ENCODE measurements at regions not wholly inside any gene's neighbourhood (a gene's known extent, or its start where the extent isn't known, plus 50 kb on each side); places are given as distances from the start of the nearest gene placed in this dataset.

- H3K27ac ChIP-seq (ENCODE audit: low read depth, low read length) = no peak overlapping the region
- no peak overlapping the region for H2AFZ ChIP-seq (ENCODE audit: low read depth, low read length, severe bottlenecking)
- no peak overlapping the region for H3K4me3 ChIP-seq (ENCODE audit: insufficient read depth, low read length, poor library complexity, severe bottlenecking)
- no peak overlapping the region for H3K4me2 ChIP-seq (ENCODE audit: low read depth, low read length, poor library complexity, severe bottlenecking)
- H3F3A ChIP-seq (ENCODE audit: insufficient read depth) = no peaks in the 10 kb centered on the region
- no peaks in the 10 kb centered on the region for H3K27me3 ChIP-seq (ENCODE audit: low read length)
- H4K20me1 ChIP-seq (ENCODE audit: low read depth, low read length) = no peaks in the 10 kb centered on the region
- no peaks in the 10 kb centered on the region for H3K9me2 ChIP-seq (replicated peaks; ENCODE audit: insufficient read depth, low read length)
- H3K9me3 ChIP-seq (ENCODE audit: insufficient read depth, low read length) = no peaks in the 10 kb centered on the region
- no peak overlapping the region for H3K9ac ChIP-seq (ENCODE audit: low read length)
- no peaks in the 10 kb centered on the region for H3K79me2 ChIP-seq (ENCODE audit: insufficient read depth, low read length)
- no peaks in the 10 kb centered on the region for H3K36me3 ChIP-seq (ENCODE audit: low read length)
- TF ChIP-seq EZH2phosphoT487 (conservative IDR thresholded peaks at IDR 0.05; ENCODE audit: low read length) (no peak), CTCF (IDR thresholded peaks at IDR 0.05; ENCODE audit: insufficient read depth, low read length, poor library complexity, severe bottlenecking) (peak; percentile 42)
Observed at GRCh38 chr6:104325341-104326172, 534.2 kb downstream of the HACE1 start.

- no peak overlapping the region for H3K4me2 ChIP-seq (ENCODE audit: low read depth, low read length, poor library complexity, severe bottlenecking)
- no peaks in the 10 kb centered on the region for H3K36me3 ChIP-seq (ENCODE audit: low read length)
- H3K79me2 ChIP-seq (ENCODE audit: insufficient read depth, low read length) = no peaks in the 10 kb centered on the region
- H4K20me1 ChIP-seq (ENCODE audit: low read depth, low read length) = no peaks in the 10 kb centered on the region
- H3F3A ChIP-seq (ENCODE audit: insufficient read depth) = no peaks in the 10 kb centered on the region
- no peak overlapping the region for H3K9ac ChIP-seq (ENCODE audit: low read length)
- H3K4me3 ChIP-seq (ENCODE audit: insufficient read depth, low read length, poor library complexity, severe bottlenecking) = no peak overlapping the region
- H3K9me3 ChIP-seq (ENCODE audit: insufficient read depth, low read length) = no peaks in the 10 kb centered on the region
- H3K9me2 ChIP-seq (replicated peaks; ENCODE audit: insufficient read depth, low read length) = no peaks in the 10 kb centered on the region
- H3K27me3 ChIP-seq (ENCODE audit: low read length) = no peaks in the 10 kb centered on the region
- TF ChIP-seq CTCF (IDR thresholded peaks at IDR 0.05; ENCODE audit: insufficient read depth, low read length, poor library complexity, severe bottlenecking) (no peak), EZH2phosphoT487 (conservative IDR thresholded peaks at IDR 0.05; ENCODE audit: low read length) (no peak)
- no peak overlapping the region for H3K27ac ChIP-seq (ENCODE audit: low read depth, low read length)
- H2AFZ ChIP-seq (ENCODE audit: low read depth, low read length, severe bottlenecking) = no peak overlapping the region
Observed at GRCh38 chr6:104324301-104324700, 535.4 kb downstream of the HACE1 start.

GRCh38 chr6:104322841-104323240 is 536.9 kb downstream of the HACE1 start:
- H3K4me3 ChIP-seq (ENCODE audit: insufficient read depth, low read length, poor library complexity, severe bottlenecking) = no peak overlapping the region
- H4K20me1 ChIP-seq (ENCODE audit: low read depth, low read length) = no peaks in the 10 kb centered on the region
- TF ChIP-seq CTCF (IDR thresholded peaks at IDR 0.05; ENCODE audit: insufficient read depth, low read length, poor library complexity, severe bottlenecking) (no peak), EZH2phosphoT487 (conservative IDR thresholded peaks at IDR 0.05; ENCODE audit: low read length) (no peak)
- H3K27ac ChIP-seq (ENCODE audit: low read depth, low read length) = no peak overlapping the region
- no peaks in the 10 kb centered on the region for H3K9me2 ChIP-seq (replicated peaks; ENCODE audit: insufficient read depth, low read length)
- no peaks in the 10 kb centered on the region for H3K79me2 ChIP-seq (ENCODE audit: insufficient read depth, low read length)
- H3K4me2 ChIP-seq (ENCODE audit: low read depth, low read length, poor library complexity, severe bottlenecking) = no peak overlapping the region
- H3F3A ChIP-seq (ENCODE audit: insufficient read depth) = no peaks in the 10 kb centered on the region
- H2AFZ ChIP-seq (ENCODE audit: low read depth, low read length, severe bottlenecking) = no peak overlapping the region
- H3K27me3 ChIP-seq (ENCODE audit: low read length) = no peaks in the 10 kb centered on the region
- H3K9ac ChIP-seq (ENCODE audit: low read length) = no peak overlapping the region
- no peaks in the 10 kb centered on the region for H3K9me3 ChIP-seq (ENCODE audit: insufficient read depth, low read length)
- H3K36me3 ChIP-seq (ENCODE audit: low read length) = no peaks in the 10 kb centered on the region
